H9 (cell line): ENCODE measurements at regions not wholly inside any gene's neighbourhood (a gene's known extent, or its start where the extent isn't known, plus 50 kb on each side); places are given as distances from the start of the nearest gene placed in this dataset.

Source experiments
- DNase-seq: peaks from one replicate; pipeline ENCODE4 v3.0.0-alpha.2; 2017
- H2AFZ ChIP-seq: one replicate; pipeline ENCODE4 v1.6.1; 2013; ENCODE audit warnings: mild to moderate bottlenecking, low read length, control low read depth, moderate library complexity
- H2AK5ac ChIP-seq: 2 replicates; pipeline ENCODE4 v1.6.1; 2013; ENCODE audit warnings: low read length, control low read depth, mixed read lengths; ENCODE audit not compliant: insufficient read length
- H2BK120ac ChIP-seq: one replicate; pipeline ENCODE4 v1.6.1; 2013; ENCODE audit warnings: low read depth, mild to moderate bottlenecking, low read length, control low read depth, inconsistent platforms; ENCODE audit not compliant: poor library complexity, severe bottlenecking
- H2BK12ac ChIP-seq: 2 replicates; pipeline ENCODE4 v1.6.1; 2013; ENCODE audit warnings: low read length, control low read depth, mixed read lengths, low read depth; ENCODE audit not compliant: insufficient read length
- H2BK15ac ChIP-seq: 2 replicates; pipeline ENCODE4 v1.6.1; 2013; ENCODE audit warnings: low read depth, low read length, control low read depth
- H2BK20ac ChIP-seq: one replicate; pipeline ENCODE4 v1.6.1; 2013; ENCODE audit warnings: low read depth, mild to moderate bottlenecking, low read length, control low read depth, inconsistent platforms; ENCODE audit not compliant: poor library complexity, severe bottlenecking
- H2BK5ac ChIP-seq: 2 replicates; pipeline ENCODE4 v1.6.1; 2013; ENCODE audit warnings: low read length, control low read depth, mixed read lengths; ENCODE audit not compliant: insufficient read length
- H3K14ac ChIP-seq: 2 replicates; pipeline ENCODE4 v1.6.1; 2013; ENCODE audit warnings: low read length, control low read depth; ENCODE audit not compliant: insufficient read depth
- H3K18ac ChIP-seq: 2 replicates; pipeline ENCODE4 v1.6.1; 2013; ENCODE audit warnings: low read depth, mild to moderate bottlenecking, mixed read lengths, low read length, control low read depth; ENCODE audit not compliant: insufficient read length
- H3K23ac ChIP-seq: 2 replicates; pipeline ENCODE4 v1.6.1; 2013; ENCODE audit warnings: low read length, control low read depth, mixed read lengths, low read depth; ENCODE audit not compliant: insufficient read length
- H3K23me2 ChIP-seq: 2 replicates; pipeline ENCODE4 v1.6.1; 2013; ENCODE audit warnings: low read depth, mild to moderate bottlenecking, mixed read lengths, low read length, control low read depth; ENCODE audit not compliant: insufficient read length, poor library complexity, severe bottlenecking
- H3K27ac ChIP-seq: 2 replicates; pipeline ENCODE4 v1.5.1; 2013; ENCODE audit warnings: low read length, control low read depth, mixed read lengths, low read depth; ENCODE audit not compliant: insufficient read length
- H3K27me3 ChIP-seq: 2 replicates; pipeline ENCODE4 v1.6.1; 2013; ENCODE audit warnings: low read length, control low read depth, inconsistent platforms; ENCODE audit not compliant: insufficient read depth
- H3K4ac ChIP-seq: 2 replicates; pipeline ENCODE4 v1.6.1; 2013; ENCODE audit warnings: low read depth, mild to moderate bottlenecking, control low read depth, inconsistent platforms, low read length, moderate library complexity
- H3K4me1 ChIP-seq: 2 replicates; pipeline ENCODE4 v1.6.1; 2013; ENCODE audit warnings: low read length, control low read depth, inconsistent platforms; ENCODE audit not compliant: insufficient read depth
- H3K4me2 ChIP-seq: 2 replicates; pipeline ENCODE4 v1.6.1; 2013; ENCODE audit warnings: low read length, control low read depth, mixed read lengths; ENCODE audit not compliant: insufficient read length, insufficient read depth
- H3K56ac ChIP-seq: 2 replicates; pipeline ENCODE4 v1.6.1; 2013; ENCODE audit warnings: low read depth, mild to moderate bottlenecking, mixed read lengths, low read length, control low read depth; ENCODE audit not compliant: insufficient read length
- H3K79me1 ChIP-seq: 2 replicates; pipeline ENCODE4 v1.6.1; 2013; ENCODE audit warnings: low read depth, mild to moderate bottlenecking, moderate library complexity, low read length, control low read depth, inconsistent platforms; ENCODE audit not compliant: insufficient read depth, poor library complexity, severe bottlenecking
- H3K79me2 ChIP-seq: 2 replicates; pipeline ENCODE4 v1.6.1; 2013; ENCODE audit warnings: low read length, control low read depth, inconsistent platforms; ENCODE audit not compliant: insufficient read depth
- H3K9ac ChIP-seq: 2 replicates; pipeline ENCODE4 v1.6.1; 2013; ENCODE audit warnings: low read length, control low read depth, mixed read lengths; ENCODE audit not compliant: insufficient read length; ENCODE audit errors: extremely low read depth
- H3K9me3 ChIP-seq: one replicate; pipeline ENCODE4 v1.6.1; 2013; ENCODE audit warnings: low read depth, low read length, inconsistent platforms; ENCODE audit not compliant: control insufficient read depth
- H3T11ph ChIP-seq: one replicate; pipeline ENCODE4 v1.6.1; 2013; ENCODE audit warnings: mild to moderate bottlenecking, low read length, control low read depth, inconsistent platforms
- H4K20me1 ChIP-seq: one replicate; pipeline ENCODE4 v1.6.1; 2013; ENCODE audit not compliant: control insufficient read depth, insufficient read length, insufficient read depth
- H4K5ac ChIP-seq: 2 replicates; pipeline ENCODE4 v1.6.1; 2013; ENCODE audit warnings: low read depth, mild to moderate bottlenecking, mixed read lengths, low read length, control low read depth; ENCODE audit not compliant: insufficient read length
- H4K8ac ChIP-seq: replicated peaks from 2 replicates; pipeline ENCODE4 v1.6.1; 2013; ENCODE audit warnings: low read length, control low read depth, mixed read lengths, low read depth; ENCODE audit not compliant: insufficient read length
- H4K91ac ChIP-seq: 2 replicates; pipeline ENCODE4 v1.6.1; 2013; ENCODE audit warnings: low read depth, mild to moderate bottlenecking, moderate library complexity, mixed read lengths, low read length, control low read depth; ENCODE audit not compliant: insufficient read length
- H3K27ac Mint-ChIP-seq, 3 experiments: 2 replicates in 2 of 3; 3 replicates in 1 of 3; pipeline ENCODE4 v1.8.0; 2020 to 2021; ENCODE audit warnings: mixed read lengths in 3 of 3, mild to moderate bottlenecking in 1 of 3, moderate library complexity in 1 of 3
- H3K27me3 Mint-ChIP-seq: 2 replicates; pipeline ENCODE4 v1.8.0; 2021; ENCODE audit warnings: low read depth, mild to moderate bottlenecking, moderate library complexity, mixed read lengths
- H3K36me3 Mint-ChIP-seq, 3 experiments: 2 replicates in 2 of 3; 3 replicates in 1 of 3; pipeline ENCODE4 v1.8.0; 2020 to 2021; ENCODE audit warnings: low read depth in 3 of 3, mixed read lengths in 3 of 3; ENCODE audit not compliant: insufficient read depth in 1 of 3
- H3K4me1 Mint-ChIP-seq, 2 experiments: 2 replicates each; pipeline ENCODE4 v1.8.0; 2020; ENCODE audit warnings: mixed read lengths in 2 of 2
- H3K4me3 Mint-ChIP-seq, 2 experiments: 2 replicates in 1 of 2; 3 replicates in 1 of 2; pipeline ENCODE4 v1.8.0; 2020 to 2021; ENCODE audit warnings: mild to moderate bottlenecking in 2 of 2, mixed read lengths in 2 of 2, moderate library complexity in 1 of 2
- H3K9me3 Mint-ChIP-seq, 2 experiments: 2 replicates in 1 of 2; 3 replicates in 1 of 2; pipeline ENCODE4 v1.8.0; 2020; ENCODE audit warnings: mild to moderate bottlenecking in 2 of 2, mixed read lengths in 2 of 2, moderate library complexity in 1 of 2
- CTCF ChIP-seq: fragments of 200-600 bp; sonication (generic); conservative IDR thresholded peaks from 3 replicates; pipeline ENCODE4 v1.8.0; 2021; ENCODE audit warnings: antibody characterized with exemption, mild to moderate bottlenecking
- WGBS: extraction: QIAGEN DNeasy Blood & Tissue Kit; methylation state at CpG from one replicate; pipeline ENCODE4 v1.1.7; 2013; ENCODE audit warnings: missing lambda C conversion rate, low lambda C conversion rate, mixed read lengths; ENCODE audit not compliant: insufficient read length; ENCODE audit errors: extremely low coverage; 5-methylcytosine and 5-hydroxymethylcytosine counted together

DNA sequence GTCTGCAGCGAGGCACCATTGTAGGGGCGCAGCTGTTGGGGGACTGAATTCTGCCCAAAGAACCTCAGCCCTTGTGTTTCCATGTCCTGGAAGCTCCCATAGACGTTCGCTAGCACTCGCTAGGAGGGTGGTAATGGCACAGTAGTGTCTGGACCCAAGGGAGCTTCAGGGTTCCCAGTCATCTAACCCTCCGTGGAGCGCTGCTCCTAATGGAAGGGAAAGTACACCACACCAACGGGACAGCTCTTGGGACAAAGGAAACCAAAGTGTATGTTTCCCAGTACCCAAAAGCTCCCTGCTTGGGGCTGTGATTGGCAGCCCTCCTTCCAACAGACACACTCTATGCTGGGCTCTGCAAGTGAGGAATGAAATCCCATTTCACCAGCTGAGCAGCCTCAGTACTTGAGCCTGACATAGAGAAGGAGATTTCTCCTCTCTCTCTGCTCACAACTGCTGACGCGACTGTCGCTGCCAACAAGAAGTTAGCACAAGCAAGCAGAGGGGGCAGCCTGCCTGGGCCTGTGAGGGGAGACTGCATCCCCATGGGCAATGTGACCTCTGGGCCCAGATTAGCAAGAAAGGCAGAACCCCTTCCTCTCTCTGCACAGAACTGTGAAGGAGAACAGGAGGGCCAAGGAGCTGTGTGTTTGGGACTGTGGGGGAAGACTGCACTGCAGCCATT is 67.6 kb upstream of the SMARCAD1 start:
- no peak overlapping the region for H3K4ac ChIP-seq
- peak overlapping the region; percentile 49 for H2AFZ ChIP-seq
- no peak overlapping the region for H2BK120ac ChIP-seq
- H4K8ac ChIP-seq: no peak overlapping the region
- WGBS: no CpG with 5 or more reads among the region's 11 CpGs
- H3K27ac ChIP-seq: no peak overlapping the region
- H3K4me2 ChIP-seq: no peak overlapping the region
- H3K56ac ChIP-seq: no peak overlapping the region
- H3K27ac Mint-ChIP-seq: no peak overlapping the region
- peak overlapping the region; percentile 65 for H4K5ac ChIP-seq
- no peaks in the 10 kb centered on the region for H3K79me1 ChIP-seq
- DNase-seq: no peak
- 0 out of 2 replicates have a peak overlapping the region, but pooled peaks have one; percentile 49 for H3K14ac ChIP-seq
- no peaks in the 10 kb centered on the region; the same call in 1 of the 2 replicates for H3K4me1 ChIP-seq
- no peak overlapping the region for H2BK20ac ChIP-seq
- H3K27me3 ChIP-seq: no peaks in the 10 kb centered on the region
- H4K91ac ChIP-seq: no peak overlapping the region
- H4K20me1 ChIP-seq: no peaks in the 10 kb centered on the region
- H3T11ph ChIP-seq: no peak overlapping the region
- no peaks in the 10 kb centered on the region for H3K79me2 ChIP-seq
- H2BK15ac ChIP-seq: no peak overlapping the region
- no peak overlapping the region for H3K4me3 Mint-ChIP-seq
- no peaks in the 10 kb centered on the region for H3K27me3 Mint-ChIP-seq
- H3K9me3 Mint-ChIP-seq: no peaks in the 10 kb centered on the region
- peak overlapping the region; percentile 50 for H3K18ac ChIP-seq
- H3K23me2 ChIP-seq: no peaks in the 10 kb centered on the region
- H3K36me3 Mint-ChIP-seq: no peaks in the 10 kb centered on the region
- H2BK5ac ChIP-seq: no peak overlapping the region
- H3K9ac ChIP-seq: no peak overlapping the region
- H2AK5ac ChIP-seq: no peak overlapping the region
- peaks cover 15% of the 10 kb centered on the region in 2 experiments for H3K4me1 Mint-ChIP-seq
- H3K9me3 ChIP-seq: no peaks in the 10 kb centered on the region
- no peak for TF ChIP-seq CTCF
- H3K23ac ChIP-seq: no peak overlapping the region
- H2BK12ac ChIP-seq: no peak overlapping the region
